Loucy (cell line): ENCODE measurements at regions not wholly inside any gene's neighbourhood (a gene's known extent, or its start where the extent isn't known, plus 50 kb on each side); places are given as distances from the start of the nearest gene placed in this dataset.

Experiments
- H2AFZ ChIP-seq: fragments of 200-600 bp; sonication (generic); 2 replicates; pipeline ENCODE4 v1.6.0; 2016; ENCODE audit warnings: antibody characterized with exemption, mild to moderate bottlenecking, low read length, moderate library complexity
- H3F3A ChIP-seq: fragments of 200-600 bp; 2 replicates; pipeline ENCODE4 v1.6.0; 2016; ENCODE audit warnings: antibody characterized with exemption, low read depth, mild to moderate bottlenecking
- H3K27me3 ChIP-seq: fragments of 200-600 bp; sonication (generic); 2 replicates; pipeline ENCODE4 v1.6.1; 2014; ENCODE audit warnings: low read length, mild to moderate bottlenecking; ENCODE audit not compliant: insufficient read depth, poor library complexity, severe bottlenecking
- H3K36me3 ChIP-seq: fragments of 200-600 bp; sonication (generic); 2 replicates; pipeline ENCODE4 v1.6.1; 2016; ENCODE audit warnings: low read length; ENCODE audit not compliant: insufficient read depth
- H3K4me1 ChIP-seq: fragments of 200-600 bp; sonication (generic); 2 replicates; pipeline ENCODE4 v1.5.1; 2014; ENCODE audit warnings: low read length, mild to moderate bottlenecking; ENCODE audit not compliant: insufficient read depth, poor library complexity, severe bottlenecking
- H3K4me2 ChIP-seq: fragments of 200-600 bp; sonication (generic); 2 replicates; pipeline ENCODE4 v1.6.0; 2014; ENCODE audit warnings: antibody characterized with exemption, low read length, low read depth, mild to moderate bottlenecking; ENCODE audit not compliant: poor library complexity, severe bottlenecking
- H3K4me3 ChIP-seq: fragments of 200-600 bp; sonication (generic); 2 replicates; pipeline ENCODE4 v1.5.1; 2014; ENCODE audit warnings: low read length, mild to moderate bottlenecking, mixed read lengths; ENCODE audit not compliant: poor library complexity, severe bottlenecking
- H3K79me2 ChIP-seq: fragments of 200-600 bp; sonication (generic); 2 replicates; pipeline ENCODE4 v1.6.1; 2014; ENCODE audit warnings: low read length; ENCODE audit not compliant: insufficient read depth
- H3K9ac ChIP-seq: fragments of 200-600 bp; sonication (generic); 2 replicates; pipeline ENCODE4 v1.6.0; 2014; ENCODE audit warnings: mild to moderate bottlenecking, low read depth, low read length, moderate library complexity; ENCODE audit not compliant: poor library complexity, severe bottlenecking
- H3K9me2 ChIP-seq: fragments of 200-600 bp; sonication (generic); replicated peaks from 2 replicates; pipeline ENCODE4 v1.6.1; 2016; ENCODE audit warnings: low read depth, low read length, mixed read lengths
- H3K9me3 ChIP-seq: fragments of 200-600 bp; sonication (generic); 2 replicates; pipeline ENCODE4 v1.6.1; 2014; ENCODE audit warnings: mild to moderate bottlenecking, antibody characterized with exemption, low read length, low read depth; ENCODE audit not compliant: insufficient read depth
- H4K20me1 ChIP-seq: fragments of 200-600 bp; sonication (generic); 2 replicates; pipeline ENCODE4 v1.6.0; 2014; ENCODE audit warnings: antibody characterized with exemption, low read length, mild to moderate bottlenecking; ENCODE audit not compliant: insufficient read depth, poor library complexity, severe bottlenecking
- CTCF ChIP-seq: fragments of 200-600 bp; sonication (generic); conservative IDR thresholded peaks from 2 replicates; pipeline ENCODE4 v1.5.1; 2014; ENCODE audit warnings: mild to moderate bottlenecking, antibody characterized with exemption, low read length
- EZH2phosphoT487 ChIP-seq: fragments of 200-600 bp; IDR thresholded peaks from 2 replicates; pipeline ENCODE4 v1.6.1; 2018; ENCODE audit warnings: antibody characterized with exemption, mild to moderate bottlenecking, moderate library complexity, borderline replicate concordance

GRCh38 chr7:89757910-89758309 lies 396.4 kb upstream of the STEAP1 start:
- no peaks in the 10 kb centered on the region for H3K79me2 ChIP-seq
- H2AFZ ChIP-seq: no peak overlapping the region

GRCh38 chr7:89760690-89761089 lies 393.6 kb upstream of the STEAP1 start:
- Histone ChIP-seq H3F3A (no peaks in the 10 kb centered on the region), H2AFZ (no peak overlapping the region), H3K79me2 (no peaks in the 10 kb centered on the region), H3K4me3 (no peak overlapping the region), H3K9me3 (no peaks in the 10 kb centered on the region), H4K20me1 (no peaks in the 10 kb centered on the region), H3K9ac (no peak overlapping the region), H3K4me1 (no peaks in the 10 kb centered on the region), H3K27me3 (no peaks in the 10 kb centered on the region), H3K36me3 (no peaks in the 10 kb centered on the region), H3K9me2 (no peaks in the 10 kb centered on the region), H3K4me2 (no peak overlapping the region)
- TF ChIP-seq CTCF: no peak
- TF ChIP-seq EZH2phosphoT487: no peak

More at GRCh38 chr7:89757910-89758309, 396.4 kb upstream of the STEAP1 start:
- Histone ChIP-seq H3K9ac (no peak overlapping the region), H3K4me1 (no peaks in the 10 kb centered on the region), H3K4me3 (no peak overlapping the region), H3K27me3 (no peaks in the 10 kb centered on the region), H3K36me3 (no peaks in the 10 kb centered on the region), H4K20me1 (no peaks in the 10 kb centered on the region), H3K9me3 (no peaks in the 10 kb centered on the region), H3K4me2 (no peak overlapping the region), H3K9me2 (no peaks in the 10 kb centered on the region), H3F3A (no peaks in the 10 kb centered on the region)
- TF ChIP-seq EZH2phosphoT487: no peak
- TF ChIP-seq CTCF: no peak

- TF ChIP-seq CTCF (no peak), EZH2phosphoT487 (no peak)
- Histone ChIP-seq H3K4me2 (no peak overlapping the region), H3K4me1 (no peaks in the 10 kb centered on the region), H3K4me3 (no peak overlapping the region), H3K79me2 (no peaks in the 10 kb centered on the region), H4K20me1 (no peaks in the 10 kb centered on the region), H2AFZ (no peak overlapping the region), H3K9ac (no peak overlapping the region), H3F3A (no peaks in the 10 kb centered on the region), H3K9me2 (no peaks in the 10 kb centered on the region), H3K27me3 (no peaks in the 10 kb centered on the region), H3K36me3 (no peaks in the 10 kb centered on the region), H3K9me3 (no peaks in the 10 kb centered on the region)
Observed at GRCh38 chr7:89761173-89761572, 393.1 kb upstream of the STEAP1 start.
